ENCODE measurements at regions not wholly inside any gene's neighbourhood (a gene's known extent, or its start where the extent isn't known, plus 50 kb on each side); places are given as distances from the start of the nearest gene placed in this dataset.
A peak's percentile ranks its signal among the peaks of the same experiment; 100 is the strongest.

GRCh38 chr3:177811112-177811511 lies 613.8 kb upstream of the TBL1XR1 start:
- WGBS, 2 donors: 80 to 86% methylated on average over 3 of the region's 3 CpGs
- H3K36me3 ChIP-seq: no peaks in the 10 kb centered on the region
- H3K4me3 ChIP-seq: no peak overlapping the region
- H3K9me3 ChIP-seq: no peaks in the 10 kb centered on the region
- peak overlapping the region in 1 of 4 donors; percentile 47 for H3K27ac ChIP-seq
- no peaks in the 10 kb centered on the region for H3K27me3 ChIP-seq
- no peak for DNase-seq
- H3K4me1 ChIP-seq: peaks cover 0 to 16% (median 8%) of the 10 kb centered on the region in 3 donors
- TF ChIP-seq POLR2A (IDR thresholded peaks at IDR 0.05) (no peak), CTCF (IDR thresholded peaks at IDR 0.05) (no peak)
- intact Hi-C loops (cut with DNase I): no loop called here

- H3K36me3 ChIP-seq: no peaks in the 10 kb centered on the region
- DNase-seq: no peak
- H3K4me3 ChIP-seq: no peak overlapping the region
- TF ChIP-seq POLR2A (IDR thresholded peaks at IDR 0.05) (no peak), CTCF (IDR thresholded peaks at IDR 0.05) (no peak)
- H3K9me3 ChIP-seq: no peaks in the 10 kb centered on the region
- intact Hi-C loops (cut with DNase I): no loop called here
- 75 to 92% methylated on average over 1 of the region's 1 CpG for WGBS, 2 donors
- peaks cover 0 to 21% (median 8%) of the 10 kb centered on the region in 3 donors for H3K4me1 ChIP-seq
- H3K27me3 ChIP-seq: no peaks in the 10 kb centered on the region
- H3K27ac ChIP-seq: no peak overlapping the region
Measured at GRCh38 chr3:177811835-177812234, 614.6 kb upstream of the TBL1XR1 start.

- H3K9me3 ChIP-seq: no peaks in the 10 kb centered on the region
- intact Hi-C loops (cut with DNase I): no loop called here
- H3K27ac ChIP-seq: no peak overlapping the region
- H3K4me1 ChIP-seq: peaks cover 0 to 25% (median 8%) of the 10 kb centered on the region in 3 donors
- H3K27me3 ChIP-seq: no peaks in the 10 kb centered on the region
- 86 to 88% methylated on average over 5 of the region's 5 CpGs for WGBS, 2 donors
- TF ChIP-seq CTCF (IDR thresholded peaks at IDR 0.05) (no peak), POLR2A (IDR thresholded peaks at IDR 0.05) (no peak)
- no peaks in the 10 kb centered on the region for H3K36me3 ChIP-seq
- no peak for DNase-seq
- no peak overlapping the region for H3K4me3 ChIP-seq
Measured at GRCh38 chr3:177812492-177812891, 615.2 kb upstream of the TBL1XR1 start.

GRCh38 chr3:177813322-177813721 lies 616.0 kb upstream of the TBL1XR1 start:
- 73 to 80% methylated on average over 3 of the region's 3 CpGs for WGBS, 2 donors
- Histone ChIP-seq H3K4me3 (no peak overlapping the region), H3K36me3 (no peaks in the 10 kb centered on the region), H3K9me3 (no peaks in the 10 kb centered on the region), H3K4me1 (peaks cover 0 to 25% (median 8%) of the 10 kb centered on the region in 3 donors), H3K27me3 (no peaks in the 10 kb centered on the region), H3K27ac (no peak overlapping the region)
- TF ChIP-seq CTCF (IDR thresholded peaks at IDR 0.05) (no peak), POLR2A (IDR thresholded peaks at IDR 0.05) (no peak)
- no peak for DNase-seq
- intact Hi-C loops (cut with DNase I): no loop called here

GRCh38 chr3:177816667-177817208 lies 619.5 kb upstream of the TBL1XR1 start:
- Histone ChIP-seq H3K4me1 (peaks cover 0 to 9% (median 0%) of the 10 kb centered on the region in 3 donors), H3K27me3 (no peaks in the 10 kb centered on the region), H3K9me3 (no peaks in the 10 kb centered on the region), H3K27ac (peak overlapping the region in 1 of 4 donors; percentile 28), H3K36me3 (no peaks in the 10 kb centered on the region), H3K4me3 (no peak overlapping the region)
- TF ChIP-seq POLR2A (IDR thresholded peaks at IDR 0.05): no peak
- TF ChIP-seq CTCF (IDR thresholded peaks at IDR 0.05): no peak
- WGBS, 2 donors: 31 to 39% methylated on average over 6 of the region's 6 CpGs
- no peak for DNase-seq
- intact Hi-C loops (cut with DNase I): no loop called here
